ENCODE measurements at regions not wholly inside any gene's neighbourhood (a gene's known extent, or its start where the extent isn't known, plus 50 kb on each side); places are given as distances from the start of the nearest gene placed in this dataset.

GRCh38 chr2:44844651-44845270, 96.7 kb upstream of the SIX3 start (continued):
- no peak for TF ChIP-seq TBL1XR1 (IDR thresholded peaks at IDR 0.05; ENCODE audit: low read depth, low read length)
- TF ChIP-seq, protein P1, sequence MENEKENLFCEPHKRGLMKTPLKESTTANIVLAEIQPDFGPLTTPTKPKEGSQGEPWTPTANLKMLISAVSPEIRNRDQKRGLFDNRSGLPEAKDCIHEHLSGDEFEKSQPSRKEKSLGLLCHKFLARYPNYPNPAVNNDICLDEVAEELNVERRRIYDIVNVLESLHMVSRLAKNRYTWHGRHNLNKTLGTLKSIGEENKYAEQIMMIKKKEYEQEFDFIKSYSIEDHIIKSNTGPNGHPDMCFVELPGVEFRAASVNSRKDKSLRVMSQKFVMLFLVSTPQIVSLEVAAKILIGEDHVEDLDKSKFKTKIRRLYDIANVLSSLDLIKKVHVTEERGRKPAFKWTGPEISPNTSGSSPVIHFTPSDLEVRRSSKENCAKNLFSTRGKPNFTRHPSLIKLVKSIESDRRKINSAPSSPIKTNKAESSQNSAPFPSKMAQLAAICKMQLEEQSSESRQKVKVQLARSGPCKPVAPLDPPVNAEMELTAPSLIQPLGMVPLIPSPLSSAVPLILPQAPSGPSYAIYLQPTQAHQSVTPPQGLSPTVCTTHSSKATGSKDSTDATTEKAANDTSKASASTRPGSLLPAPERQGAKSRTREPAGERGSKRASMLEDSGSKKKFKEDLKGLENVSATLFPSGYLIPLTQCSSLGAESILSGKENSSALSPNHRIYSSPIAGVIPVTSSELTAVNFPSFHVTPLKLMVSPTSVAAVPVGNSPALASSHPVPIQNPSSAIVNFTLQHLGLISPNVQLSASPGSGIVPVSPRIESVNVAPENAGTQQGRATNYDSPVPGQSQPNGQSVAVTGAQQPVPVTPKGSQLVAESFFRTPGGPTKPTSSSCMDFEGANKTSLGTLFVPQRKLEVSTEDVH (IDR thresholded peaks at IDR 0.05; ENCODE audit: low read depth, partially characterized antibody), result no peak

- ChIA-PET CTCF (interaction anchor here (0.6 to 1.3 kb wide), 2 partner anchors 12 to 92 kb away, joined by 3 to 4 read pairs; no protein-coding TSS in a partner anchor), RAD21 (ENCODE audit: unreplicated experiment) (no interaction called here), SMC1A (ENCODE audit: uncharacterized antibody, unreplicated experiment) (no interaction called here), POLR2A (no interaction called here)
- no peaks in the 10 kb centered on the region for H4K20me1 ChIP-seq (ENCODE audit: control insufficient read depth, insufficient read depth)
- no peaks in the 10 kb centered on the region for H3K4me1 ChIP-seq (ENCODE audit: control insufficient read depth, insufficient read depth, low read length)
- no peak overlapping the region for H3K4me3 ChIP-seq
- no peaks in the 10 kb centered on the region for H3K27me3 ChIP-seq (replicated peaks in 1 of 2; ENCODE audit: control insufficient read depth in 2 of 2, insufficient read depth in 2 of 2, low read length in 1 of 2)
- 100% methylated on average over 1 of the region's 1 CpG for WGBS (ENCODE audit: insufficient coverage, insufficient replicate concordance, low lambda C conversion rate, missing lambda C conversion rate)
- intact Hi-C loops (cut with micrococcal nuclease; ENCODE audit: unreplicated experiment), result no loop called here
- no peak for FAIRE-seq
- H3K36me3 ChIP-seq (ENCODE audit: control insufficient read depth in 2 of 2, insufficient read depth in 2 of 2, low read length in 1 of 2), result no peaks in the 10 kb centered on the region
- ATAC-seq, result no peak
- in situ Hi-C loops (cut with MboI), result no loop called here
- H3K4me2 ChIP-seq (ENCODE audit: control insufficient read depth, insufficient read depth), result no peak overlapping the region
- no peak overlapping the region for H2AFZ ChIP-seq (ENCODE audit: control insufficient read depth, low read depth, low read length)
- BruUV-seq (replicated peaks), result no TSS peak
- no peaks in the 10 kb centered on the region; the same call in 2 of the 3 replicates for H3K9me3 ChIP-seq (replicated peaks; ENCODE audit: control insufficient read depth, insufficient read depth, low read length)
- no peak overlapping the region for H3K9ac ChIP-seq (ENCODE audit: control insufficient read depth, insufficient read depth, low read length)
- no peak for TF ChIP-seq PAX8 (IDR thresholded peaks at IDR 0.05)
- TF ChIP-seq RAD51 (IDR thresholded peaks at IDR 0.05), result no peak
- no peak for TF ChIP-seq NBN (IDR thresholded peaks at IDR 0.05)
- TF ChIP-seq BCL11A (IDR thresholded peaks at IDR 0.05; ENCODE audit: low read depth, low read length), result no peak
- no peak for TF ChIP-seq RELB (IDR thresholded peaks at IDR 0.05; ENCODE audit: low read depth)
- no peak for TF ChIP-seq IKZF2 (IDR thresholded peaks at IDR 0.05)
- no peak for TF ChIP-seq ZZZ3 (IDR thresholded peaks at IDR 0.05; ENCODE audit: control insufficient read depth, insufficient read length, low read depth)
- TF ChIP-seq TARDBP (IDR thresholded peaks at IDR 0.05; ENCODE audit: borderline replicate concordance), result no peak
- no peak for DNase-seq (ENCODE audit: low read depth, low spot score)
- no peak overlapping the region for H3K27ac ChIP-seq (ENCODE audit: control insufficient read depth, insufficient read depth)
- no peaks in the 10 kb centered on the region for H3K79me2 ChIP-seq (ENCODE audit: control insufficient read depth, insufficient read depth, low read length)
Observed at GRCh38 chr2:44848026-44848425, 93.5 kb upstream of the SIX3 start.

Data from GM12878 (cell line).